ENCODE measurements at regions not wholly inside any gene's neighbourhood (a gene's known extent, or its start where the extent isn't known, plus 50 kb on each side); places are given as distances from the start of the nearest gene placed in this dataset.
A peak's percentile ranks its signal among the peaks of the same experiment; 100 is the strongest.

- no peak for DNase-seq
Measured at GRCh38 chr4:62292911-62293310, 1092.8 kb downstream of the ADGRL3 start.

GRCh38 chr4:62288808-62289541 is 1088.8 kb downstream of the ADGRL3 start:
- no peak for DNase-seq

- no peak for DNase-seq
Measured at GRCh38 chr4:62285026-62285425, 1084.9 kb downstream of the ADGRL3 start.

- DNase-seq = no peak
Measured at GRCh38 chr4:62279689-62280088, 1079.6 kb downstream of the ADGRL3 start.

GRCh38 chr4:62275470-62275869 is 1075.3 kb downstream of the ADGRL3 start:
- DNase-seq = no peak

GRCh38 chr4:62274782-62275181 is 1074.7 kb downstream of the ADGRL3 start:
- no peak for DNase-seq

GRCh38 chr4:62271107-62271506 is 1071.0 kb downstream of the ADGRL3 start:
- no peak for DNase-seq

GRCh38 chr4:62269918-62270317 is 1069.8 kb downstream of the ADGRL3 start:
- no peak for DNase-seq

GRCh38 chr4:62263454-62263853 is 1063.3 kb downstream of the ADGRL3 start:
- peak; percentile 5 for DNase-seq

- no peak for DNase-seq
Measured at GRCh38 chr4:62262676-62263075, 1062.5 kb downstream of the ADGRL3 start.

GRCh38 chr4:62260254-62260653 is 1060.1 kb downstream of the ADGRL3 start:
- no peak for DNase-seq

- peak; percentile 33 for DNase-seq
Measured at GRCh38 chr4:62256479-62256878, 1056.4 kb downstream of the ADGRL3 start.

- DNase-seq = no peak
Measured at GRCh38 chr4:62252728-62253127, 1052.6 kb downstream of the ADGRL3 start.

- DNase-seq = no peak
Measured at GRCh38 chr4:62250100-62250499, 1050.0 kb downstream of the ADGRL3 start.

GRCh38 chr4:62243895-62244294 is 1043.8 kb downstream of the ADGRL3 start:
- DNase-seq = no peak

- DNase-seq = no peak
Measured at GRCh38 chr4:62235911-62236310, 1035.8 kb downstream of the ADGRL3 start.

- peak; percentile 70 for DNase-seq
Measured at GRCh38 chr4:62232814-62233213, 1032.7 kb downstream of the ADGRL3 start.

- no peak for DNase-seq
Measured at GRCh38 chr4:62231994-62232393, 1031.9 kb downstream of the ADGRL3 start.

GRCh38 chr4:62226082-62226481 is 1026.0 kb downstream of the ADGRL3 start:
- DNase-seq = peak; percentile 10

GRCh38 chr4:62222121-62222520 is 1022.0 kb downstream of the ADGRL3 start:
- DNase-seq = no peak

- DNase-seq = peak; percentile 45
Measured at GRCh38 chr4:62210486-62210885, 1010.4 kb downstream of the ADGRL3 start.

GRCh38 chr4:62209757-62210485 is 1009.8 kb downstream of the ADGRL3 start:
- DNase-seq = peak; percentile 2

- no peak for DNase-seq
Measured at GRCh38 chr4:62208921-62209320, 1008.8 kb downstream of the ADGRL3 start.

- no peak for DNase-seq
Measured at GRCh38 chr4:62204136-62204535, 1004.0 kb downstream of the ADGRL3 start.
